DND-41 (cell line): ENCODE measurements at regions not wholly inside any gene's neighbourhood (a gene's known extent, or its start where the extent isn't known, plus 50 kb on each side); places are given as distances from the start of the nearest gene placed in this dataset.

ENCODE experiments used
- EZH2 ChIP-seq: IDR thresholded peaks from 3 replicates; pipeline ENCODE4 v1.6.1; 2012; ENCODE audit warnings: borderline replicate concordance, low read depth, mild to moderate bottlenecking, moderate library complexity, low read length, inconsistent platforms; ENCODE audit not compliant: severe bottlenecking
- TF ChIP-seq, protein P1 (sequence below): IDR thresholded peaks from 2 replicates; pipeline ENCODE4 v1.5.1; 2012; ENCODE audit warnings: borderline replicate concordance, low read length, moderate library complexity, mild to moderate bottlenecking; ENCODE audit not compliant: poor library complexity, severe bottlenecking; ENCODE audit errors: extremely low read depth

DNA sequence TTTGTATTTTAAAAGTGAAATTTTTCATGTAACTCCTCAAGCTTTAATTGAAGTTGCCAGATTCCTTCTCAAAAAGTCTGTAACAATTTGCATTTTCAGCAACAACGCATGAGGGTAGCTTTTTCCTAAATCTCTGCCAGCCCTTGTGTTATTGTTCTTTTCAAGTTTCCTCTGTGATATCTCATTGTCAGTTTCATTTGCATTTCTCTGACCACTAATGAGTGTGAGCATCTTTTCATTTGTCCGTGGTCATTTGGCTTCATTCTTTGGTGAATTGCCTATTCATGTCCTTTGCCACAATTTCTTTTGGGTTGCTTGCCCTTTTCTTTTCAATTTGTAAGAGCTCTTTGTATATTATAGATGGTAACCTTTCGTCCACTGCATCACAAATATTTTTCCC lies 68.0 kb upstream of the NKD1 start:
- no peak for TF ChIP-seq EZH2
- TF ChIP-seq, protein P1, sequence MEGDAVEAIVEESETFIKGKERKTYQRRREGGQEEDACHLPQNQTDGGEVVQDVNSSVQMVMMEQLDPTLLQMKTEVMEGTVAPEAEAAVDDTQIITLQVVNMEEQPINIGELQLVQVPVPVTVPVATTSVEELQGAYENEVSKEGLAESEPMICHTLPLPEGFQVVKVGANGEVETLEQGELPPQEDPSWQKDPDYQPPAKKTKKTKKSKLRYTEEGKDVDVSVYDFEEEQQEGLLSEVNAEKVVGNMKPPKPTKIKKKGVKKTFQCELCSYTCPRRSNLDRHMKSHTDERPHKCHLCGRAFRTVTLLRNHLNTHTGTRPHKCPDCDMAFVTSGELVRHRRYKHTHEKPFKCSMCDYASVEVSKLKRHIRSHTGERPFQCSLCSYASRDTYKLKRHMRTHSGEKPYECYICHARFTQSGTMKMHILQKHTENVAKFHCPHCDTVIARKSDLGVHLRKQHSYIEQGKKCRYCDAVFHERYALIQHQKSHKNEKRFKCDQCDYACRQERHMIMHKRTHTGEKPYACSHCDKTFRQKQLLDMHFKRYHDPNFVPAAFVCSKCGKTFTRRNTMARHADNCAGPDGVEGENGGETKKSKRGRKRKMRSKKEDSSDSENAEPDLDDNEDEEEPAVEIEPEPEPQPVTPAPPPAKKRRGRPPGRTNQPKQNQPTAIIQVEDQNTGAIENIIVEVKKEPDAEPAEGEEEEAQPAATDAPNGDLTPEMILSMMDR: no peak
